HEK293T (cell line): ENCODE measurements at regions not wholly inside any gene's neighbourhood (a gene's known extent, or its start where the extent isn't known, plus 50 kb on each side); places are given as distances from the start of the nearest gene placed in this dataset.
"Not testable (repeated sequence)": the region's sequence is repeated elsewhere in the genome, so short reads cannot be mapped to it uniquely, and the experiment has no call there.

Experiments used
- ARNT ChIP-seq: fragments of 450-650 bp; IDR thresholded peaks from 2 replicates; pipeline ENCODE4 v1.6.1; 2017; ENCODE audit warnings: mild to moderate bottlenecking
- ELF4 ChIP-seq: fragments of 450-650 bp; IDR thresholded peaks from 2 replicates; pipeline ENCODE4 v1.6.1; 2017; ENCODE audit warnings: antibody characterized with exemption
- FOXA1 ChIP-seq: fragments of 450-650 bp; IDR thresholded peaks from 2 replicates; pipeline ENCODE4 v1.6.1; 2016; ENCODE audit warnings: mild to moderate bottlenecking

DNA sequence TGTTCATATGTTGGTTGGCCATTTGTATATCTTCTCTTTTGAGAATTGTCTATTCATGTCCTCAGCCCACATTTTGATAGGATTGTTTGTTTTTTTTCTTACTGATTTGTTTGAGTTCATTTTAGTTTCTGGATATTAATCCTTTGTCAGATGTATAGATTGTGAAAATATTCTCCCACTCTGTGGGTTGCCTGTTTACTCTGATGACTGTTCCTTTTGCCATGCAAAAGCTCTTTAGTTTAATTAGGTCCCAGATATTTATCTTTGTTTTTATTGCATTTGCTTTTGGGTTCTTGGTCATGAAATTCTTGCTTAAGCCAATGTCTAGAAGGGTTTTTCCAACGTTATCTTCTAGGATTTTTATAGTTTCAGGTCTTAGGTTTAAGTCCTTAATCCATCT, 740.7 kb upstream of the FAT3 start:
- TF ChIP-seq ELF4, ARNT, FOXA1: not testable (repeated sequence)
